ENCODE measurements at regions not wholly inside any gene's neighbourhood (a gene's known extent, or its start where the extent isn't known, plus 50 kb on each side); places are given as distances from the start of the nearest gene placed in this dataset.

- ChIA-PET CTCF (no interaction called here), POLR2A (no interaction called here)
- Histone ChIP-seq H3K4me2 (no peak overlapping the region), H3K4me1 (no peaks in the 10 kb centered on the region), H3K9me3 (no peaks in the 10 kb centered on the region), H3K27ac (no peak overlapping the region), H3K4me3 (no peak overlapping the region)
- ATAC-seq (no peak), FAIRE-seq (no peak), DNase-seq (ENCODE audit: low read depth in 1 of 2, low spot score in 1 of 2) (no peak)
- TF ChIP-seq FOXS1 (CRISPR knock-in tag; IDR thresholded peaks at IDR 0.05) (no peak), PHF8 (IDR thresholded peaks at IDR 0.05; ENCODE audit: borderline replicate concordance, low read depth) (no peak), HDAC2 (IDR thresholded peaks at IDR 0.05) (no peak), SREBF2 (IDR thresholded peaks at IDR 0.05) (no peak), MAZ (IDR thresholded peaks at IDR 0.05; ENCODE audit: borderline replicate concordance, low read depth, low read length) (no peak), MAFK (IDR thresholded peaks at IDR 0.05; ENCODE audit: partially characterized antibody) (no peak), JUNB (IDR thresholded peaks at IDR 0.05) (no peak), ZC3H11A (IDR thresholded peaks at IDR 0.05) (no peak), PBX3 (IDR thresholded peaks at IDR 0.05) (no peak), RNF2 (IDR thresholded peaks at IDR 0.05; ENCODE audit: borderline replicate concordance, low read depth) (no peak), RAD21 (conservative IDR thresholded peaks at IDR 0.05 in 1 of 2, IDR thresholded peaks at IDR 0.05 in 1 of 2) (no peak), FOSL2 (IDR thresholded peaks at IDR 0.05) (no peak), FOSL2 (CRISPR knock-in tag; IDR thresholded peaks at IDR 0.05) (no peak), GATA3 (IDR thresholded peaks at IDR 0.05; ENCODE audit: borderline replicate concordance) (no peak), HOXB5 (CRISPR knock-in tag; IDR thresholded peaks at IDR 0.05) (no peak), USF2 (IDR thresholded peaks at IDR 0.05) (no peak), RARB (CRISPR knock-in tag; IDR thresholded peaks at IDR 0.05) (no peak), BHLHE40 (IDR thresholded peaks at IDR 0.05; ENCODE audit: low read depth, low read length) (no peak), KDM1A (IDR thresholded peaks at IDR 0.05; ENCODE audit: low read depth) (no peak), ZFP36 (IDR thresholded peaks at IDR 0.05; ENCODE audit: borderline replicate concordance, partially characterized antibody) (no peak), NR3C1 (IDR thresholded peaks at IDR 0.05) (no peak)
- WGBS (ENCODE audit: missing lambda C conversion rate): 91% methylated on average over 2 of the region's 2 CpGs
Observed at GRCh38 chr12:28065374-28065773, 92.8 kb upstream of the PTHLH start.

GRCh38 chr12:28065889-28066630 is 93.5 kb upstream of the PTHLH start:
- H3K4me1 ChIP-seq: no peaks in the 10 kb centered on the region
- H3K27ac ChIP-seq: no peak overlapping the region
- no peak for DNase-seq (ENCODE audit: low read depth in 1 of 2, low spot score in 1 of 2)
- TF ChIP-seq RFX5 (IDR thresholded peaks at IDR 0.05): no peak
- ChIA-PET CTCF (interaction anchor here (1.5 kb wide), 1 partner anchor 8 kb away, joined by 4 read pairs; no protein-coding TSS in a partner anchor), POLR2A (no interaction called here)
- no peak for FAIRE-seq
- 95% methylated on average over 1 of the region's 1 CpG for WGBS (ENCODE audit: missing lambda C conversion rate)
- ATAC-seq: no peak
- H3K4me3 ChIP-seq: no peak overlapping the region
- H3K9me3 ChIP-seq: 0 out of 3 replicates have a peak, but pooled peaks cover 2% of the 10 kb centered on the region
- H3K4me2 ChIP-seq: no peak overlapping the region

GRCh38 chr12:28066879-28067278 is 94.3 kb upstream of the PTHLH start:
- H3K4me3 ChIP-seq: no peak overlapping the region
- CTCF ChIA-PET: interaction anchor here (0.8 to 1.5 kb wide), 2 partner anchors 9 to 13 kb away, joined by 3 to 4 read pairs; no protein-coding TSS in a partner anchor

More at GRCh38 chr12:28066879-28067278, 94.3 kb upstream of the PTHLH start:
- no peak for ATAC-seq
- no peak for DNase-seq (ENCODE audit: low read depth in 1 of 2, low spot score in 1 of 2)
- no peak for TF ChIP-seq HOXA7 (CRISPR knock-in tag; IDR thresholded peaks at IDR 0.05)
- TF ChIP-seq ZNF302 (CRISPR knock-in tag; IDR thresholded peaks at IDR 0.05): no peak
- TF ChIP-seq ATOH8 (CRISPR knock-in tag; IDR thresholded peaks at IDR 0.05; ENCODE audit: low read depth): no peak
- TF ChIP-seq JUN (IDR thresholded peaks at IDR 0.05): no peak
- Histone ChIP-seq H3K27ac (no peak overlapping the region), H3K4me2 (no peak overlapping the region), H3K9me3 (0 out of 3 replicates have a peak, but pooled peaks cover 2% of the 10 kb centered on the region), H3K4me1 (no peaks in the 10 kb centered on the region)
- FAIRE-seq: no peak
- POLR2A ChIA-PET: no interaction called here
- 100% methylated on average over 1 of the region's 1 CpG for WGBS (ENCODE audit: missing lambda C conversion rate)
